Muscle of arm (tissue), 1 donor: ENCODE measurements at regions not wholly inside any gene's neighbourhood (a gene's known extent, or its start where the extent isn't known, plus 50 kb on each side); places are given as distances from the start of the nearest gene placed in this dataset.

ENCODE experiments used
- DNase-seq: peaks from one replicate; pipeline ENCODE4 v3.0.0-alpha.2; 2013

GRCh38 chr17:5635949-5636348 lies 51.6 kb upstream of the NLRP1 start:
- DNase-seq = no peak

GRCh38 chr17:5638596-5638995 lies 54.3 kb upstream of the NLRP1 start:
- no peak for DNase-seq

GRCh38 chr17:5640726-5641125 lies 56.4 kb upstream of the NLRP1 start:
- no peak for DNase-seq

GRCh38 chr17:5642752-5643151 lies 58.4 kb upstream of the NLRP1 start:
- no peak for DNase-seq

- no peak for DNase-seq
These were observed 59.8 kb upstream of the NLRP1 start for GRCh38 chr17:5644065-5644464.

GRCh38 chr17:5651348-5651747 lies 67.0 kb upstream of the NLRP1 start:
- DNase-seq = no peak

GRCh38 chr17:5661491-5662125 lies 77.3 kb upstream of the NLRP1 start:
- no peak for DNase-seq

GRCh38 chr17:5662409-5663085 lies 78.2 kb upstream of the NLRP1 start:
- no peak for DNase-seq

GRCh38 chr17:5665164-5665563 lies 80.9 kb upstream of the NLRP1 start:
- DNase-seq = peak; percentile 41

- no peak for DNase-seq
These were observed 83.6 kb upstream of the NLRP1 start for GRCh38 chr17:5667871-5668270.

- DNase-seq = no peak
These were observed 84.3 kb upstream of the NLRP1 start for GRCh38 chr17:5668557-5669138.

GRCh38 chr17:5669191-5669590 lies 84.9 kb upstream of the NLRP1 start:
- DNase-seq = no peak

GRCh38 chr17:5672141-5672540 lies 87.8 kb upstream of the NLRP1 start:
- no peak for DNase-seq

GRCh38 chr17:5672815-5673430 lies 88.6 kb upstream of the NLRP1 start:
- DNase-seq = no peak

GRCh38 chr17:5675625-5676421 lies 91.5 kb upstream of the NLRP1 start:
- no peak for DNase-seq

- no peak for DNase-seq
These were observed 93.3 kb upstream of the NLRP1 start for GRCh38 chr17:5677620-5678019.

- no peak for DNase-seq
These were observed 93.9 kb upstream of the NLRP1 start for GRCh38 chr17:5678171-5678570.

GRCh38 chr17:5680766-5681165 lies 96.5 kb upstream of the NLRP1 start:
- DNase-seq = no peak

GRCh38 chr17:5683241-5683640 lies 98.9 kb upstream of the NLRP1 start:
- no peak for DNase-seq

GRCh38 chr17:5686074-5686635 lies 101.8 kb upstream of the NLRP1 start:
- DNase-seq = no peak

- no peak for DNase-seq
These were observed 103.3 kb upstream of the NLRP1 start for GRCh38 chr17:5687646-5688045.

- no peak for DNase-seq
These were observed 109.5 kb upstream of the NLRP1 start for GRCh38 chr17:5693821-5694220.
